HG03159 (cell line): ENCODE measurements at regions not wholly inside any gene's neighbourhood (a gene's known extent, or its start where the extent isn't known, plus 50 kb on each side); places are given as distances from the start of the nearest gene placed in this dataset.
"Not testable (repeated sequence)": the region's sequence is repeated elsewhere in the genome, so short reads cannot be mapped to it uniquely, and the experiment has no call there.

Experiments
- ATAC-seq: cut with Tn5 transposase; IDR thresholded peaks from one replicate; pipeline ENCODE4 v1.9.1; 2021; ENCODE audit warnings: mild to moderate bottlenecking, moderate library complexity; ENCODE audit not compliant: unreplicated experiment

GRCh38 chr5:19141937-19142524, 846.0 kb downstream of the CDH18 start:
- ATAC-seq = not testable (repeated sequence)

GRCh38 chr5:19142713-19143414, 845.1 kb downstream of the CDH18 start:
- not testable (repeated sequence) for ATAC-seq

GRCh38 chr5:19143935-19144334, 844.1 kb downstream of the CDH18 start:
- no peak for ATAC-seq

GRCh38 chr5:19169426-19169825, 818.6 kb downstream of the CDH18 start:
- no peak for ATAC-seq

- no peak for ATAC-seq
Observed at GRCh38 chr5:19172926-19173470, 815.0 kb downstream of the CDH18 start.

- ATAC-seq = no peak
Observed at GRCh38 chr5:19175776-19176570, 812.0 kb downstream of the CDH18 start.

GRCh38 chr5:19179571-19179970, 808.4 kb downstream of the CDH18 start:
- no peak for ATAC-seq

GRCh38 chr5:19189176-19189575, 798.8 kb downstream of the CDH18 start:
- no peak for ATAC-seq

- no peak for ATAC-seq
Observed at GRCh38 chr5:19193631-19194030, 794.4 kb downstream of the CDH18 start.

GRCh38 chr5:19196631-19197030, 791.4 kb downstream of the CDH18 start:
- no peak for ATAC-seq

- ATAC-seq = no peak
Observed at GRCh38 chr5:19200251-19200650, 787.7 kb downstream of the CDH18 start.

- ATAC-seq = no peak
Observed at GRCh38 chr5:19208397-19208796, 779.6 kb downstream of the CDH18 start.

- no peak for ATAC-seq
Observed at GRCh38 chr5:19210886-19211285, 777.1 kb downstream of the CDH18 start.

- no peak for ATAC-seq
Observed at GRCh38 chr5:19229179-19229835, 758.7 kb downstream of the CDH18 start.

GRCh38 chr5:19233573-19233972, 754.4 kb downstream of the CDH18 start:
- no peak for ATAC-seq

GRCh38 chr5:19235101-19235584, 752.9 kb downstream of the CDH18 start:
- no peak for ATAC-seq

GRCh38 chr5:19240170-19240569, 747.8 kb downstream of the CDH18 start:
- ATAC-seq = no peak

GRCh38 chr5:19241690-19242089, 746.3 kb downstream of the CDH18 start:
- no peak for ATAC-seq

- ATAC-seq = not testable (repeated sequence)
Observed at GRCh38 chr5:19246191-19246590, 741.8 kb downstream of the CDH18 start.

GRCh38 chr5:19247302-19247701, 740.7 kb downstream of the CDH18 start:
- ATAC-seq = no peak

- no peak for ATAC-seq
Observed at GRCh38 chr5:19256036-19256435, 732.0 kb downstream of the CDH18 start.
